ENCODE measurements at regions not wholly inside any gene's neighbourhood (a gene's known extent, or its start where the extent isn't known, plus 50 kb on each side); places are given as distances from the start of the nearest gene placed in this dataset.

DNA sequence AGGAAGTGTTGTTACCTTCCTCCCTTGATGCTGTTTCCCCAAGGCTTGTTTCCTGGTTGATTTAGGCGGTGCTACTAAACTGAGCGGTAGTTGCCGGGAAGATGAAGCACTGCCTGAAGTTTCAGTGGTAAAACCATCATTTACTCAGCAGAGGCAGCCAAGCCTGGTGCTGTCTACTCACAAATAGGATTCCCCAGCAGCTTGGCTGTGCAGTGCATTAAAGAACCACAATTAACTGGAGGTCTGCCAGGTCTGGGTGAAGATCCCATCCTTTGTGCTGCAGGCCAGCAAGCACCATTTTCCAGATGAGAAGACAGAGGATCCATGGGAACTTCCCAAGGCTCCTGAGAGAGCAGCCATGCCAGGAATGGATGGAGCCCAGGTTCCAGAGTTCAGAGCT is 231.9 kb upstream of the E2F8 start:
- no peak for TF ChIP-seq CEBPB (IDR thresholded peaks at IDR 0.05)
- TF ChIP-seq RAD21 (IDR thresholded peaks at IDR 0.05; ENCODE audit: low read depth), result no peak
- TF ChIP-seq EP300 (IDR thresholded peaks at IDR 0.05; ENCODE audit: borderline replicate concordance), result no peak
- TF ChIP-seq MAX (IDR thresholded peaks at IDR 0.05), result no peak
- TF ChIP-seq NFIC (IDR thresholded peaks at IDR 0.05), result no peak
- no peak for TF ChIP-seq YY1 (IDR thresholded peaks at IDR 0.05; ENCODE audit: low read depth)
- TF ChIP-seq TEAD4 (IDR thresholded peaks at IDR 0.05), result no peak
- TF ChIP-seq CREB1 (IDR thresholded peaks at IDR 0.05; ENCODE audit: low read depth), result no peak
- TF ChIP-seq, protein P1, sequence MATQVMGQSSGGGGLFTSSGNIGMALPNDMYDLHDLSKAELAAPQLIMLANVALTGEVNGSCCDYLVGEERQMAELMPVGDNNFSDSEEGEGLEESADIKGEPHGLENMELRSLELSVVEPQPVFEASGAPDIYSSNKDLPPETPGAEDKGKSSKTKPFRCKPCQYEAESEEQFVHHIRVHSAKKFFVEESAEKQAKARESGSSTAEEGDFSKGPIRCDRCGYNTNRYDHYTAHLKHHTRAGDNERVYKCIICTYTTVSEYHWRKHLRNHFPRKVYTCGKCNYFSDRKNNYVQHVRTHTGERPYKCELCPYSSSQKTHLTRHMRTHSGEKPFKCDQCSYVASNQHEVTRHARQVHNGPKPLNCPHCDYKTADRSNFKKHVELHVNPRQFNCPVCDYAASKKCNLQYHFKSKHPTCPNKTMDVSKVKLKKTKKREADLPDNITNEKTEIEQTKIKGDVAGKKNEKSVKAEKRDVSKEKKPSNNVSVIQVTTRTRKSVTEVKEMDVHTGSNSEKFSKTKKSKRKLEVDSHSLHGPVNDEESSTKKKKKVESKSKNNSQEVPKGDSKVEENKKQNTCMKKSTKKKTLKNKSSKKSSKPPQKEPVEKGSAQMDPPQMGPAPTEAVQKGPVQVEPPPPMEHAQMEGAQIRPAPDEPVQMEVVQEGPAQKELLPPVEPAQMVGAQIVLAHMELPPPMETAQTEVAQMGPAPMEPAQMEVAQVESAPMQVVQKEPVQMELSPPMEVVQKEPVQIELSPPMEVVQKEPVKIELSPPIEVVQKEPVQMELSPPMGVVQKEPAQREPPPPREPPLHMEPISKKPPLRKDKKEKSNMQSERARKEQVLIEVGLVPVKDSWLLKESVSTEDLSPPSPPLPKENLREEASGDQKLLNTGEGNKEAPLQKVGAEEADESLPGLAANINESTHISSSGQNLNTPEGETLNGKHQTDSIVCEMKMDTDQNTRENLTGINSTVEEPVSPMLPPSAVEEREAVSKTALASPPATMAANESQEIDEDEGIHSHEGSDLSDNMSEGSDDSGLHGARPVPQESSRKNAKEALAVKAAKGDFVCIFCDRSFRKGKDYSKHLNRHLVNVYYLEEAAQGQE (IDR thresholded peaks at IDR 0.05; ENCODE audit: low read depth), result no peak
- no peak for TF ChIP-seq ZBTB7A (IDR thresholded peaks at IDR 0.05; ENCODE audit: low read depth)

Data from Ishikawa (cell line).